GM12878 (cell line): ENCODE measurements at regions not wholly inside any gene's neighbourhood (a gene's known extent, or its start where the extent isn't known, plus 50 kb on each side); places are given as distances from the start of the nearest gene placed in this dataset.

ENCODE experiments used
- ATAC-seq: fragments of 200-7000 bp; cut with Tn5 transposase; 3 replicates; pipeline ENCODE4 v1.9.1; 2020; ENCODE audit warnings: mild to moderate bottlenecking, moderate library complexity
- BruUV-seq: library from RNA; stranded (reverse); fragments of 400-500 nt; replicated peaks from 2 replicates; lab custom pipeline; 2021; lab: Mats Ljungman, UMichigan
- CTCF ChIA-PET: fragments of 300-600 bp; sonication (Branson Sonifier 250); formaldehyde crosslinking; extraction: SDS; loops from one replicate; lab custom pipeline; 2021; ENCODE audit warnings: inconsistent platforms; lab: Yijun Ruan, JAX
- POLR2A ChIA-PET: fragments of 350-600 bp; formaldehyde crosslinking; extraction: SDS; loops from one replicate; lab custom pipeline; 2021; ENCODE audit warnings: inconsistent platforms; lab: Charles Lee
- RAD21 ChIA-PET: fragments of 300-600 bp; sonication (Branson Sonifier 250); formaldehyde crosslinking; loops from one replicate; lab custom pipeline; 2023; ENCODE audit warnings: antibody characterized with exemption; ENCODE audit not compliant: unreplicated experiment; lab: Charles Lee
- SMC1A ChIA-PET: fragments of 300-600 bp; sonication (Branson Sonifier 250); formaldehyde crosslinking; loops from one replicate; lab custom pipeline; 2023; ENCODE audit not compliant: unreplicated experiment, uncharacterized antibody; lab: Charles Lee
- DNase-seq: peaks from one replicate; pipeline ENCODE4 v3.0.0-alpha.2; 2011; ENCODE audit warnings: low read depth, low spot score
- FAIRE-seq: peaks from 3 replicates; lab custom pipeline; 2011; peaks lifted over from hg19 to GRCh38; lab: Jason Lieb, UNC
- H2AFZ ChIP-seq: 2 replicates; pipeline ENCODE4 v1.6.0; 2011; ENCODE audit warnings: low read depth, low read length, control low read depth; ENCODE audit not compliant: control insufficient read depth
- H3K27ac ChIP-seq: 2 replicates; pipeline ENCODE4 v1.5.1; 2011; ENCODE audit warnings: control low read depth; ENCODE audit not compliant: control insufficient read depth, insufficient read depth
- H3K27me3 ChIP-seq, 2 experiments: replicated peaks in 1 of 2; 2 replicates each; pipeline versions ENCODE4 v1.6.0 to v1.6.1; 2011; ENCODE audit warnings: low read length in 1 of 2; ENCODE audit not compliant: control insufficient read depth in 2 of 2, insufficient read depth in 2 of 2
- H3K36me3 ChIP-seq, 2 experiments: 2 replicates each; pipeline ENCODE4 v1.5.1; 2011; ENCODE audit warnings: low read length in 1 of 2; ENCODE audit not compliant: control insufficient read depth in 2 of 2, insufficient read depth in 2 of 2
- H3K4me1 ChIP-seq: 2 replicates; pipeline ENCODE4 v1.6.1; 2011; ENCODE audit warnings: mild to moderate bottlenecking, low read length, moderate library complexity, mixed read lengths; ENCODE audit not compliant: control insufficient read depth, insufficient read depth
- H3K4me2 ChIP-seq: 2 replicates; pipeline ENCODE4 v1.6.0; 2011; ENCODE audit warnings: control low read depth; ENCODE audit not compliant: control insufficient read depth, insufficient read depth
- H3K4me3 ChIP-seq: fragments of 200-600 bp; sonication (generic); 2 replicates; pipeline ENCODE4 v1.5.1; 2016
- H3K79me2 ChIP-seq: 2 replicates; pipeline ENCODE4 v1.6.0; 2011; ENCODE audit warnings: low read length; ENCODE audit not compliant: control insufficient read depth, insufficient read depth
- H3K9ac ChIP-seq: 2 replicates; pipeline ENCODE4 v1.8.0; 2011; ENCODE audit warnings: low read length, control low read depth, mixed read lengths; ENCODE audit not compliant: control insufficient read depth, insufficient read depth
- H3K9me3 ChIP-seq: replicated peaks from 3 replicates; pipeline ENCODE4 v1.5.1; 2011; ENCODE audit warnings: mild to moderate bottlenecking, low read length; ENCODE audit not compliant: control insufficient read depth, insufficient read depth
- H4K20me1 ChIP-seq: 2 replicates; pipeline ENCODE4 v1.6.0; 2011; ENCODE audit not compliant: control insufficient read depth, insufficient read depth
- BCL3 ChIP-seq: IDR thresholded peaks from 2 replicates; pipeline ENCODE4 v1.6.1; 2011; ENCODE audit warnings: borderline replicate concordance, low read depth, mild to moderate bottlenecking, moderate library complexity, low read length; ENCODE audit not compliant: insufficient read depth, poor library complexity, severe bottlenecking
- CHD4 ChIP-seq: fragments of 200-600 bp; sonication (generic); IDR thresholded peaks from 2 replicates; pipeline ENCODE4 v1.6.1; 2016; ENCODE audit warnings: mild to moderate bottlenecking
- CREM ChIP-seq: IDR thresholded peaks from 2 replicates; pipeline ENCODE4 v1.6.1; 2014; ENCODE audit warnings: antibody characterized with exemption, low read depth
- MYB ChIP-seq: fragments of 150-350 bp; IDR thresholded peaks from 2 replicates; pipeline ENCODE4 v1.6.1; 2014; ENCODE audit warnings: mild to moderate bottlenecking, low read depth, low read length, borderline replicate concordance
- MYC ChIP-seq: IDR thresholded peaks from 2 replicates; pipeline ENCODE4 v1.6.1; 2011; ENCODE audit warnings: mild to moderate bottlenecking, low read length, moderate library complexity, inconsistent platforms; ENCODE audit not compliant: insufficient read depth, insufficient replicate concordance, insufficient read length, severe bottlenecking
- PKNOX1 ChIP-seq: fragments of 450-650 bp; IDR thresholded peaks from 2 replicates; pipeline ENCODE4 v1.6.1; 2016; ENCODE audit warnings: mild to moderate bottlenecking
- SMAD1 ChIP-seq: fragments of 450-650 bp; IDR thresholded peaks from 2 replicates; pipeline ENCODE4 v1.6.1; 2018; ENCODE audit warnings: mild to moderate bottlenecking, low read depth; ENCODE audit not compliant: partially characterized antibody
- SP1 ChIP-seq: IDR thresholded peaks from one replicate; pipeline ENCODE4 v1.6.1; 2011; ENCODE audit warnings: low read depth, low read length
- TARDBP ChIP-seq: IDR thresholded peaks from 2 replicates; pipeline ENCODE4 v1.6.1; 2016; ENCODE audit warnings: borderline replicate concordance
- TCF3 ChIP-seq: IDR thresholded peaks from 2 replicates; pipeline ENCODE4 v1.6.1; 2012; ENCODE audit warnings: low read depth, mild to moderate bottlenecking, low read length, borderline replicate concordance; ENCODE audit not compliant: insufficient read depth
- WGBS: methylation state at CpG from one replicate; pipeline ENCODE4 v1.1.6; 2016; ENCODE audit warnings: low lambda C conversion rate; ENCODE audit not compliant: insufficient replicate concordance, insufficient coverage; ENCODE audit errors: missing lambda C conversion rate; 5-methylcytosine and 5-hydroxymethylcytosine counted together
- in situ Hi-C: fragments of 300-500 bp; cut with MboI; formaldehyde crosslinking; loops from 9 replicates; pipeline ENCODE4 v1.14.3; 2018; ENCODE audit warnings: mixed read lengths
- intact Hi-C: fragments of 100-400 bp; cut with micrococcal nuclease; formaldehyde crosslinking; loops from one replicate; pipeline ENCODE4 v1.14.2; 2022; ENCODE audit not compliant: unreplicated experiment
- TF ChIP-seq, protein P1 (sequence below): IDR thresholded peaks from 2 replicates; pipeline ENCODE4 v1.6.1; 2011; ENCODE audit warnings: low read depth, low read length, improper control_type of control experiment, borderline replicate concordance
- TF ChIP-seq, protein P2 (sequence below): IDR thresholded peaks from 2 replicates; pipeline ENCODE4 v1.6.1; 2012; ENCODE audit warnings: mild to moderate bottlenecking, low read depth, low read length

DNA sequence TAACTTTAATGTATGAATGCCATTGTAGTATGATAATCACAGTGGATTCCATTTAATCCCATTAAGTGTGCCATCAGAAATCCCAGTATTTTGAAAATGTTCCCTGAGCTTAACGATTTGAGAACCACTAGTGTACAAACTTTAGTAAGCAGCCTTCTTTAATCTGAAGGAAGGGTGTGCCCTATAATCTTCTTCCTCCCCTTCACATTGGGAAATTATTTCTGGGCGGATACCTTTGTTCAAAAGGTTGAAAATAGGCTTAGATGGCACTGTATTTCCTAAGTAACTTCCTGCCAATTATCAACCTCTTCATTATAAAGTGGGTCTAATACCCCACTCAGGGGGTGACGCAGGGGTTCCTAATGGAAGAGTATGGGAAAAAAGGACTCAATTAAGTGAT is 62.4 kb downstream of the GTPBP8 start:
- no peak overlapping the region for H3K4me3 ChIP-seq
- no peaks in the 10 kb centered on the region for H3K79me2 ChIP-seq
- in situ Hi-C loops (loop anchor here (5.0 kb wide), 1 partner anchor 234 kb away; no protein-coding TSS in a partner anchor), intact Hi-C loops (loop anchor here (5.0 kb wide), 1 partner anchor 84 kb away; no protein-coding TSS in a partner anchor)
- no TSS peak for BruUV-seq
- peaks cover 20% of the 10 kb centered on the region for H3K4me1 ChIP-seq
- H4K20me1 ChIP-seq: no peaks in the 10 kb centered on the region
- ChIA-PET SMC1A (interaction anchor here (1.9 to 3.6 kb wide), 2 partner anchors 18 to 235 kb away, joined by 5 to 19 read pairs; no protein-coding TSS in a partner anchor), CTCF (interaction anchor here (0.9 to 5.1 kb wide), 3 partner anchors 224 to 237 kb away, joined by 3 to 24 read pairs (median 8); no protein-coding TSS in a partner anchor), RAD21 (interaction anchor here (1.5 kb wide), 1 partner anchor 236 kb away, joined by 6 read pairs; no protein-coding TSS in a partner anchor), POLR2A (no interaction called here)
- no peak for ATAC-seq
- no peak overlapping the region for H3K9ac ChIP-seq
- H2AFZ ChIP-seq: no peak overlapping the region
- no peaks in the 10 kb centered on the region; the same call in 2 of the 3 replicates for H3K9me3 ChIP-seq
- 79% methylated on average over 3 of the region's 3 CpGs for WGBS
- no peaks in the 10 kb centered on the region for H3K36me3 ChIP-seq
- TF ChIP-seq BCL3 (no peak), PKNOX1 (no peak), CREM (no peak), CHD4 (no peak), SP1 (no peak), TCF3 (no peak), SMAD1 (no peak), TARDBP (no peak), MYC (no peak), MYB (no peak)
- TF ChIP-seq, protein P1, sequence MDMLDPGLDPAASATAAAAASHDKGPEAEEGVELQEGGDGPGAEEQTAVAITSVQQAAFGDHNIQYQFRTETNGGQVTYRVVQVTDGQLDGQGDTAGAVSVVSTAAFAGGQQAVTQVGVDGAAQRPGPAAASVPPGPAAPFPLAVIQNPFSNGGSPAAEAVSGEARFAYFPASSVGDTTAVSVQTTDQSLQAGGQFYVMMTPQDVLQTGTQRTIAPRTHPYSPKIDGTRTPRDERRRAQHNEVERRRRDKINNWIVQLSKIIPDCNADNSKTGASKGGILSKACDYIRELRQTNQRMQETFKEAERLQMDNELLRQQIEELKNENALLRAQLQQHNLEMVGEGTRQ: no peak
- TF ChIP-seq, protein P2, sequence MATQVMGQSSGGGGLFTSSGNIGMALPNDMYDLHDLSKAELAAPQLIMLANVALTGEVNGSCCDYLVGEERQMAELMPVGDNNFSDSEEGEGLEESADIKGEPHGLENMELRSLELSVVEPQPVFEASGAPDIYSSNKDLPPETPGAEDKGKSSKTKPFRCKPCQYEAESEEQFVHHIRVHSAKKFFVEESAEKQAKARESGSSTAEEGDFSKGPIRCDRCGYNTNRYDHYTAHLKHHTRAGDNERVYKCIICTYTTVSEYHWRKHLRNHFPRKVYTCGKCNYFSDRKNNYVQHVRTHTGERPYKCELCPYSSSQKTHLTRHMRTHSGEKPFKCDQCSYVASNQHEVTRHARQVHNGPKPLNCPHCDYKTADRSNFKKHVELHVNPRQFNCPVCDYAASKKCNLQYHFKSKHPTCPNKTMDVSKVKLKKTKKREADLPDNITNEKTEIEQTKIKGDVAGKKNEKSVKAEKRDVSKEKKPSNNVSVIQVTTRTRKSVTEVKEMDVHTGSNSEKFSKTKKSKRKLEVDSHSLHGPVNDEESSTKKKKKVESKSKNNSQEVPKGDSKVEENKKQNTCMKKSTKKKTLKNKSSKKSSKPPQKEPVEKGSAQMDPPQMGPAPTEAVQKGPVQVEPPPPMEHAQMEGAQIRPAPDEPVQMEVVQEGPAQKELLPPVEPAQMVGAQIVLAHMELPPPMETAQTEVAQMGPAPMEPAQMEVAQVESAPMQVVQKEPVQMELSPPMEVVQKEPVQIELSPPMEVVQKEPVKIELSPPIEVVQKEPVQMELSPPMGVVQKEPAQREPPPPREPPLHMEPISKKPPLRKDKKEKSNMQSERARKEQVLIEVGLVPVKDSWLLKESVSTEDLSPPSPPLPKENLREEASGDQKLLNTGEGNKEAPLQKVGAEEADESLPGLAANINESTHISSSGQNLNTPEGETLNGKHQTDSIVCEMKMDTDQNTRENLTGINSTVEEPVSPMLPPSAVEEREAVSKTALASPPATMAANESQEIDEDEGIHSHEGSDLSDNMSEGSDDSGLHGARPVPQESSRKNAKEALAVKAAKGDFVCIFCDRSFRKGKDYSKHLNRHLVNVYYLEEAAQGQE: no peak
- no peaks in the 10 kb centered on the region for H3K27me3 ChIP-seq
- no peak overlapping the region for H3K27ac ChIP-seq
- DNase-seq: no peak
- no peak overlapping the region for H3K4me2 ChIP-seq
- FAIRE-seq: no peak
